ENCODE measurements at regions not wholly inside any gene's neighbourhood (a gene's known extent, or its start where the extent isn't known, plus 50 kb on each side); places are given as distances from the start of the nearest gene placed in this dataset.

- no peak for DNase-seq
- Mint-ChIP-seq H3K27ac (no peak overlapping the region), H3K4me1 (ENCODE audit: low read depth in 2 of 2) (no peaks in the 10 kb centered on the region), H3K9me3 (no peaks in the 10 kb centered on the region), H3K36me3 (ENCODE audit: insufficient read depth) (no peaks in the 10 kb centered on the region), H3K4me3 (no peak overlapping the region), H3K27me3 (peaks cover 6 to 12% of the 10 kb centered on the region in 2 donors)
- ATAC-seq (replicated peaks) = no peak
Observed at GRCh38 chr4:10753856-10754402, 69.4 kb upstream of the CLNK start.

- Mint-ChIP-seq H3K4me3 (no peak overlapping the region), H3K4me1 (ENCODE audit: low read depth in 2 of 2) (no peaks in the 10 kb centered on the region), H3K27me3 (peaks cover 6 to 12% of the 10 kb centered on the region in 2 donors), H3K27ac (no peak overlapping the region), H3K9me3 (peaks cover 0 to 2% of the 10 kb centered on the region in 2 donors), H3K36me3 (ENCODE audit: insufficient read depth) (no peaks in the 10 kb centered on the region)
- ATAC-seq (replicated peaks) (no peak), DNase-seq (no peak)
Observed at GRCh38 chr4:10753336-10753735, 68.8 kb upstream of the CLNK start.

GRCh38 chr4:10750714-10751113, 66.1 kb upstream of the CLNK start:
- H3K27me3 Mint-ChIP-seq = peaks cover under 1 to 12% of the 10 kb centered on the region in 2 donors
- no peak for DNase-seq
- ATAC-seq (replicated peaks) = no peak
- H3K36me3 Mint-ChIP-seq (ENCODE audit: insufficient read depth) = no peaks in the 10 kb centered on the region
- peaks cover 0 to 3% of the 10 kb centered on the region in 2 donors for H3K9me3 Mint-ChIP-seq
- no peak overlapping the region for H3K4me3 Mint-ChIP-seq
- no peaks in the 10 kb centered on the region for H3K4me1 Mint-ChIP-seq (ENCODE audit: low read depth in 2 of 2)
- no peak overlapping the region for H3K27ac Mint-ChIP-seq

- Mint-ChIP-seq H3K9me3 (peaks cover 0 to 3% of the 10 kb centered on the region in 2 donors), H3K4me3 (no peak overlapping the region), H3K27ac (no peak overlapping the region), H3K36me3 (ENCODE audit: insufficient read depth) (no peaks in the 10 kb centered on the region), H3K27me3 (peaks cover 0 to 12% of the 10 kb centered on the region in 2 donors), H3K4me1 (ENCODE audit: low read depth in 2 of 2) (no peaks in the 10 kb centered on the region)
- DNase-seq (no peak), ATAC-seq (replicated peaks) (no peak)
Observed at GRCh38 chr4:10747186-10747585, 62.6 kb upstream of the CLNK start.

GRCh38 chr4:10746371-10747171, 62.0 kb upstream of the CLNK start:
- Mint-ChIP-seq H3K27me3 (peaks cover 0 to 12% of the 10 kb centered on the region in 2 donors), H3K27ac (no peak overlapping the region), H3K4me3 (no peak overlapping the region), H3K4me1 (ENCODE audit: low read depth in 2 of 2) (no peaks in the 10 kb centered on the region), H3K36me3 (ENCODE audit: insufficient read depth) (no peaks in the 10 kb centered on the region), H3K9me3 (peaks cover 0 to 3% of the 10 kb centered on the region in 2 donors)
- DNase-seq (no peak), ATAC-seq (replicated peaks) (no peak)

- H3K9me3 Mint-ChIP-seq = peaks cover 0 to 2% of the 10 kb centered on the region in 2 donors
- DNase-seq (no peak), ATAC-seq (replicated peaks) (no peak)
- no peaks in the 10 kb centered on the region for H3K4me1 Mint-ChIP-seq (ENCODE audit: low read depth in 2 of 2)
- H3K36me3 Mint-ChIP-seq (ENCODE audit: insufficient read depth) = no peaks in the 10 kb centered on the region
- H3K27ac Mint-ChIP-seq = no peak overlapping the region
- H3K27me3 Mint-ChIP-seq = no peaks in the 10 kb centered on the region
- H3K4me3 Mint-ChIP-seq = no peak overlapping the region
Observed at GRCh38 chr4:10743357-10743756, 58.8 kb upstream of the CLNK start.

GRCh38 chr4:10741961-10742699, 57.6 kb upstream of the CLNK start:
- ATAC-seq (replicated peaks) = no peak
- no peaks in the 10 kb centered on the region for H3K36me3 Mint-ChIP-seq (ENCODE audit: insufficient read depth)
- no peaks in the 10 kb centered on the region for H3K27me3 Mint-ChIP-seq
- H3K4me3 Mint-ChIP-seq = no peak overlapping the region
- H3K27ac Mint-ChIP-seq = no peak overlapping the region
- H3K9me3 Mint-ChIP-seq = peaks cover 0 to 2% of the 10 kb centered on the region in 2 donors
- no peaks in the 10 kb centered on the region for H3K4me1 Mint-ChIP-seq (ENCODE audit: low read depth in 2 of 2)
- no peak for DNase-seq

- Mint-ChIP-seq H3K27ac (no peak overlapping the region), H3K27me3 (no peaks in the 10 kb centered on the region), H3K4me1 (ENCODE audit: low read depth in 2 of 2) (no peaks in the 10 kb centered on the region), H3K9me3 (peaks cover 0 to 1% of the 10 kb centered on the region in 2 donors), H3K4me3 (no peak overlapping the region), H3K36me3 (ENCODE audit: insufficient read depth) (no peaks in the 10 kb centered on the region)
- DNase-seq (no peak), ATAC-seq (replicated peaks) (no peak)
Observed at GRCh38 chr4:10740891-10741620, 56.5 kb upstream of the CLNK start.

GRCh38 chr4:10740251-10740650, 55.7 kb upstream of the CLNK start:
- no peak overlapping the region for H3K27ac Mint-ChIP-seq
- H3K36me3 Mint-ChIP-seq (ENCODE audit: insufficient read depth) = no peaks in the 10 kb centered on the region
- H3K4me3 Mint-ChIP-seq = no peak overlapping the region
- no peaks in the 10 kb centered on the region for H3K27me3 Mint-ChIP-seq
- H3K4me1 Mint-ChIP-seq (ENCODE audit: low read depth in 2 of 2) = no peaks in the 10 kb centered on the region
- DNase-seq (no peak), ATAC-seq (replicated peaks) (no peak)
- H3K9me3 Mint-ChIP-seq = no peaks in the 10 kb centered on the region

GRCh38 chr4:10738826-10739489, 54.4 kb upstream of the CLNK start:
- Mint-ChIP-seq H3K27me3 (no peaks in the 10 kb centered on the region), H3K9me3 (no peaks in the 10 kb centered on the region), H3K4me3 (no peak overlapping the region), H3K36me3 (ENCODE audit: insufficient read depth) (no peaks in the 10 kb centered on the region), H3K27ac (no peak overlapping the region), H3K4me1 (ENCODE audit: low read depth in 2 of 2) (no peaks in the 10 kb centered on the region)
- no peak for ATAC-seq (replicated peaks)
- no peak for DNase-seq

- peaks cover 0 to 5% of the 10 kb centered on the region in 2 donors for H3K27me3 Mint-ChIP-seq
- H3K36me3 Mint-ChIP-seq (ENCODE audit: insufficient read depth) = no peaks in the 10 kb centered on the region
- H3K9me3 Mint-ChIP-seq = no peaks in the 10 kb centered on the region
- DNase-seq = no peak
- H3K4me3 Mint-ChIP-seq = no peak overlapping the region
- H3K27ac Mint-ChIP-seq = no peak overlapping the region
- peaks cover 0 to 7% of the 10 kb centered on the region in 2 donors for H3K4me1 Mint-ChIP-seq (ENCODE audit: low read depth in 2 of 2)
- no peak for ATAC-seq (replicated peaks)
Observed at GRCh38 chr4:10737337-10737736, 52.8 kb upstream of the CLNK start.

- Mint-ChIP-seq H3K27ac (no peak overlapping the region), H3K9me3 (no peaks in the 10 kb centered on the region), H3K4me3 (no peak overlapping the region), H3K36me3 (ENCODE audit: insufficient read depth) (no peaks in the 10 kb centered on the region), H3K27me3 (peaks cover 4 to 5% of the 10 kb centered on the region in 2 donors), H3K4me1 (ENCODE audit: low read depth in 2 of 2) (peaks cover 0 to 10% of the 10 kb centered on the region in 2 donors)
- ATAC-seq (replicated peaks) (no peak), DNase-seq (no peak)
Observed at GRCh38 chr4:10736895-10737294, 52.3 kb upstream of the CLNK start.

GRCh38 chr4:10736266-10736665, 51.7 kb upstream of the CLNK start:
- Mint-ChIP-seq H3K4me3 (no peak overlapping the region), H3K36me3 (ENCODE audit: insufficient read depth) (no peaks in the 10 kb centered on the region), H3K4me1 (ENCODE audit: low read depth in 2 of 2) (peaks cover 0 to 14% of the 10 kb centered on the region in 2 donors), H3K9me3 (no peaks in the 10 kb centered on the region), H3K27me3 (peaks cover 5 to 10% of the 10 kb centered on the region in 2 donors), H3K27ac (no peak overlapping the region)
- ATAC-seq (replicated peaks) (no peak), DNase-seq (no peak)
